Natural killer cell treated with Interleukin-12 subunit alpha and Interleukin-12 subunit beta and Interleukin-15 and Interleukin-18, amount 100 ng/mL, for 72 hours (primary cell): ENCODE measurements at regions not wholly inside any gene's neighbourhood (a gene's known extent, or its start where the extent isn't known, plus 50 kb on each side); places are given as distances from the start of the nearest gene placed in this dataset.

ENCODE experiments used
- ATAC-seq, 2 donors: fragments of 150-1000 bp; cut with Tn5 transposase in 1 of 2; sonication (Bioruptor Pico), chemical (Tn5 transposase) in 1 of 2; 2 replicates each; pipeline ENCODE4 v1.10.0; 2021
- DNase-seq: peaks from one replicate; pipeline ENCODE4 v3.0.0; 2022; ENCODE audit warnings: low spot score
- H3K27ac Mint-ChIP-seq, 2 donors: 1 replicate in 1 of 2; 2 replicates in 1 of 2; pipeline ENCODE4 v1.8.0; 2022; ENCODE audit warnings: mixed read lengths in 2 of 2, mild to moderate bottlenecking in 1 of 2, moderate library complexity in 1 of 2
- H3K27me3 Mint-ChIP-seq, 2 donors: 1 replicate in 1 of 2; 2 replicates in 1 of 2; pipeline ENCODE4 v1.8.0; 2022; ENCODE audit warnings: mixed read lengths in 2 of 2
- H3K36me3 Mint-ChIP-seq: one replicate; pipeline ENCODE4 v1.8.0; 2022; ENCODE audit warnings: mixed read lengths
- H3K4me1 Mint-ChIP-seq, 2 donors: 1 replicate in 1 of 2; 2 replicates in 1 of 2; pipeline ENCODE4 v1.8.0; 2022; ENCODE audit warnings: low read depth in 2 of 2, mixed read lengths in 2 of 2, mild to moderate bottlenecking in 1 of 2
- H3K4me3 Mint-ChIP-seq: one replicate; pipeline ENCODE4 v1.8.0; 2022; ENCODE audit warnings: mixed read lengths
- H3K9me3 Mint-ChIP-seq: 2 replicates; pipeline ENCODE4 v1.8.0; 2022; ENCODE audit warnings: mixed read lengths

DNA sequence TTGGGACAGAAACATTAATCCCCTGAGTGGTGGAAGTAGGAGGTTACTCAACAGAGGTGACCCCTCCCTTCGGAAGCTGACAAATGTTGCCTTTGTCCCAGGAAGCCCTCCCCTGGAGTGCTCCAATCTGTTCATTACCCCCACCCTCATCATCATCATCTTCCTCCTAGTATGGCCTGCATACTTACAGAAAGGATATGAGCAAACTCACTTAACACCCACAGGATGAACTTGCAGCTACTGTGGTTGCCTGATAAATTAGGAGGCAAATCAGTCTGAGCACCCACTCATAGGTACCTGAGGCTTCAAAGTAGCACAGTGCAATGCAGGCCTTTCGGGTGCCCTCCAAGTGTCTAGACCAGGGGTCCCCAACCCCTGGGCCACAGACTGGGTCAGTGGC is 236.7 kb upstream of the GATB start:
- Mint-ChIP-seq H3K27me3 (no peaks in the 10 kb centered on the region), H3K4me1 (peaks cover 16 to 17% of the 10 kb centered on the region in 2 donors), H3K27ac (no peak overlapping the region), H3K9me3 (peaks cover 3% of the 10 kb centered on the region), H3K36me3 (no peaks in the 10 kb centered on the region), H3K4me3 (no peak overlapping the region)
- no peak for DNase-seq
- ATAC-seq = peak in 1 of 2 donors; percentile 31

- Mint-ChIP-seq H3K9me3 (no peaks in the 10 kb centered on the region), H3K36me3 (no peaks in the 10 kb centered on the region), H3K4me3 (no peak overlapping the region), H3K4me1 (peaks cover 28 to 33% of the 10 kb centered on the region in 2 donors), H3K27ac (no peak overlapping the region), H3K27me3 (no peaks in the 10 kb centered on the region)
- ATAC-seq (no peak), DNase-seq (no peak)
These were observed 233.6 kb upstream of the GATB start for GRCh38 chr4:151994429-151994828.

- no peaks in the 10 kb centered on the region for H3K36me3 Mint-ChIP-seq
- no peaks in the 10 kb centered on the region for H3K27me3 Mint-ChIP-seq
- H3K4me3 Mint-ChIP-seq = no peak overlapping the region
- no peaks in the 10 kb centered on the region for H3K9me3 Mint-ChIP-seq
- H3K27ac Mint-ChIP-seq = no peak overlapping the region
- no peak for ATAC-seq
- peaks cover 28 to 33% of the 10 kb centered on the region in 2 donors for H3K4me1 Mint-ChIP-seq
- DNase-seq = no peak
These were observed 232.7 kb upstream of the GATB start for GRCh38 chr4:151993521-151993920.

GRCh38 chr4:151992332-151993154 is 231.7 kb upstream of the GATB start:
- Mint-ChIP-seq H3K36me3 (no peaks in the 10 kb centered on the region), H3K9me3 (no peaks in the 10 kb centered on the region), H3K27me3 (no peaks in the 10 kb centered on the region), H3K27ac (no peak overlapping the region), H3K4me1 (peaks cover 28 to 33% of the 10 kb centered on the region in 2 donors), H3K4me3 (no peak overlapping the region)
- DNase-seq (no peak), ATAC-seq (no peak)

- Mint-ChIP-seq H3K4me3 (no peak overlapping the region), H3K4me1 (peaks cover 28 to 33% of the 10 kb centered on the region in 2 donors)
- no peak for DNase-seq
These were observed 231.0 kb upstream of the GATB start for GRCh38 chr4:151991884-151992167.

DNA sequence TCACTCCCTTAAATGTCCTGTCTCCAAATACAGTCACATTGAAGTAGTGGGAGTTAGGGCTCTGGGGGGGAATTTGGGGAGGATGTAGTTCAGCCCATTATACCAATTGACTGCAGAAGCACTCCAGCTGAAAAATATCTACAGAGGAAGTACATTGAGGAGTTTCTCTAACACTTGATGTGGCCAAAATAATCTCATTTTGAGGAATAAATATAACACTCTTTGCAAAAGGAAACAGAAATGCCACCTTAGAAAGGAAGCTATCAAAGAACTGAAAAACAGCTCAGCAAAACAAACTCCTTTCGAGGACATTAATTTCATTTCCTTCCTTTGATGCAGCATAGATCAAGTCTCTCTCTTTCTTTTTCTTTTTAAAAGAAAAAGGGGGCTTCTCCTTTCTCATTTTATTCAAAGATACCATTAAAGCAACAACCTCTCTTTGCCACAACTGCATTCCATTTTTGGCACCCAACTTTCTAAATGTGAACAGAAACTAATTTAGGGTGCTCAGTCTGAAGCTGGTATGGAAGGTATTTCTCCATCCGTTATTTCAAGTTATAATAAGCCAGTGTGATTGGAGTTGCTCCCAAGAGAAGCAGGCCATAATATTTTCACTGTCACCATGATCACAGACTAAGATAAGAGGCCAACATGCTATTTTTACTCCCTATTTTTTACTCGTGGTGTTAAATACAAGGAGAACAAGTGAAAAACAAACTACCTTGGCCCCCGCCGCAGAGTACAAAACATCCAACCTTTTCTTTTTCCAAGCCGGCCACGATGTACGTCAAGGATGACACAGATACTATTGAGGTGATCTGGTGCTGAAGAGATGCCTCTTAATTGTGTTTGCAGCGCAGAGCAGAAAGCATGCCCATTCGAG is 230.4 kb upstream of the GATB start:
- Mint-ChIP-seq H3K27ac (no peak overlapping the region), H3K4me3 (no peak overlapping the region), H3K36me3 (no peaks in the 10 kb centered on the region), H3K4me1 (peaks cover 28 to 33% of the 10 kb centered on the region in 2 donors), H3K27me3 (no peaks in the 10 kb centered on the region), H3K9me3 (no peaks in the 10 kb centered on the region)
- ATAC-seq (no peak), DNase-seq (no peak)

More at GRCh38 chr4:151991884-151992167, 231.0 kb upstream of the GATB start:
- no peaks in the 10 kb centered on the region for H3K36me3 Mint-ChIP-seq
- H3K9me3 Mint-ChIP-seq = no peaks in the 10 kb centered on the region
- H3K27me3 Mint-ChIP-seq = no peaks in the 10 kb centered on the region
- ATAC-seq = no peak
- H3K27ac Mint-ChIP-seq = no peak overlapping the region

GRCh38 chr4:151990201-151990600 is 229.4 kb upstream of the GATB start:
- Mint-ChIP-seq H3K27ac (no peak overlapping the region), H3K9me3 (no peaks in the 10 kb centered on the region), H3K4me3 (no peak overlapping the region), H3K36me3 (no peaks in the 10 kb centered on the region), H3K27me3 (no peaks in the 10 kb centered on the region), H3K4me1 (peaks cover 28 to 33% of the 10 kb centered on the region in 2 donors)
- DNase-seq (no peak), ATAC-seq (no peak)

GRCh38 chr4:151988591-151988990 is 227.8 kb upstream of the GATB start:
- H3K9me3 Mint-ChIP-seq = no peaks in the 10 kb centered on the region
- no peak for ATAC-seq
- H3K27me3 Mint-ChIP-seq = no peaks in the 10 kb centered on the region

DNA sequence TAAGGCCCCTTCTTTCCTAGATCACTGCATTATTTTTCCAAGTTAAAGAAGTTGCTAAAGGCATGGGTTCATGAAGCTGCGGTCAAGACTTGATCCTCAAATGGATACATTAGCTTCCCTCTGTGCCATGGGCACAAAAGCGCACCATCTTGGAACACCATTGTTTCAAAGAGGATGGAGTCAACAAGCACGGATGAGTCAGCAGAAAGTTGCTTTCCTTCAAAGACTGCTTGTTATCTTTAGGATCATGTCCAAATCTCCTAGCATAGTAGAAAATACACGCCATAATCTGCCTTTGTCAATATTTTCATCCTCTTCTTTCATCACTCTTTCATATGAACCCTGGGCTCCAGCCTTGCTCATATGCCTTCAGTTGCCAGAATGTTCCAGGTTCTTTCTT is 226.8 kb upstream of the GATB start:
- Mint-ChIP-seq H3K27me3 (no peaks in the 10 kb centered on the region), H3K9me3 (no peaks in the 10 kb centered on the region), H3K4me1 (peaks cover 12 to 19% of the 10 kb centered on the region in 2 donors), H3K4me3 (no peak overlapping the region), H3K27ac (no peak overlapping the region), H3K36me3 (no peaks in the 10 kb centered on the region)
- ATAC-seq = no peak
- no peak for DNase-seq

More at GRCh38 chr4:151988591-151988990, 227.8 kb upstream of the GATB start:
- no peak overlapping the region for H3K4me3 Mint-ChIP-seq
- peaks cover 22 to 29% of the 10 kb centered on the region in 2 donors for H3K4me1 Mint-ChIP-seq
- no peak overlapping the region for H3K27ac Mint-ChIP-seq
- DNase-seq = no peak
- no peaks in the 10 kb centered on the region for H3K36me3 Mint-ChIP-seq

DNA sequence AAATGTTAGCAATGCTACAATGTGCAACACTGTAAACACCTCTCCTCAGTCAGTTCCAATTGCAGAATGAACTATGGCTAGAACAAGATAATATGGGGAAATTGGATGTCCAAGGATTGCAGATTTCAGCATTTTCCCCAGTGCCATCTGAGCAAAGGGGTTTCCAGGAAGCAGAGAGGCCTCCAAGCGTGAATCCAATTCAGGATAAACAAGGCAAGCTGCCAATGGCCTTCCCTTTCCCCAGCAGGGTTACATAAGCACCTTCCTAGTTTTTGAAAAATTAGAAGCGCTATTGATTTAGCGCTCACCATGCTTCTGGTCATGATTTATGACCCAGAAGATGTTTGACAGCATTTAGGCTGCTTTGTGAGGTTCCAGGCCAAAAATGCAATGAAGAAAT is 223.0 kb upstream of the GATB start:
- DNase-seq = no peak
- H3K36me3 Mint-ChIP-seq = peaks cover 4% of the 10 kb centered on the region
- no peaks in the 10 kb centered on the region for H3K9me3 Mint-ChIP-seq
- no peaks in the 10 kb centered on the region for H3K4me1 Mint-ChIP-seq
- H3K4me3 Mint-ChIP-seq = no peak overlapping the region
- ATAC-seq = no peak
- H3K27ac Mint-ChIP-seq = no peak overlapping the region
- peaks cover 2 to 16% of the 10 kb centered on the region in 2 donors for H3K27me3 Mint-ChIP-seq

- peaks cover 25% of the 10 kb centered on the region for H3K36me3 Mint-ChIP-seq
- H3K4me1 Mint-ChIP-seq = no peaks in the 10 kb centered on the region
These were observed 219.0 kb upstream of the GATB start for GRCh38 chr4:151979819-151980218.

GRCh38 chr4:151968643-151969042 is 207.8 kb upstream of the GATB start:
- DNase-seq (no peak), ATAC-seq (no peak)
- Mint-ChIP-seq H3K36me3 (no peaks in the 10 kb centered on the region), H3K4me1 (no peaks in the 10 kb centered on the region), H3K9me3 (no peaks in the 10 kb centered on the region), H3K27me3 (peaks cover 4 to 9% of the 10 kb centered on the region in 2 donors), H3K4me3 (no peak overlapping the region), H3K27ac (no peak overlapping the region)

More at GRCh38 chr4:151979819-151980218, 219.0 kb upstream of the GATB start:
- Mint-ChIP-seq H3K9me3 (peaks cover 16% of the 10 kb centered on the region), H3K4me3 (no peak overlapping the region), H3K27me3 (peaks cover 5 to 16% of the 10 kb centered on the region in 2 donors), H3K27ac (no peak overlapping the region)
- no peak for DNase-seq
- ATAC-seq = no peak

DNA sequence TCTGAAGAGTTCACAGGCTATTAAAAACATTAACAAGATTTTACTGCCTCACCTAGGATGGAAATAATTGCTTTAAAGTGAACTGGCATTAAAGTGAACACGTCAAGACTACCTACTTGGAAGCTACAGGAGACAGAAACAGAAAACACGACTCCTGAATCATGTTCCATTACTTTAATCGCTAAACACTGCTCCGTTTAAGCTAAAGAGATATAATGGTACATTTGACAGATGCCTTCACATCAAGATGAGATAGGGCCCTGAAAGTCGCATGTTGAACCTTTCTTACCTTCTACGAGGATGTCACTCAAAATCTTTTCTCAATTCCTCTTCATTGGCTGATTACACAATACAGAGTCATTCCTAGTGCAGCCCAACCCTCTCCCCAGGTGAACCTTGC is 206.3 kb upstream of the GATB start:
- no peak for ATAC-seq
- no peak overlapping the region for H3K4me3 Mint-ChIP-seq

More for the DNA sequence above, 206.3 kb upstream of the GATB start:
- H3K9me3 Mint-ChIP-seq = no peaks in the 10 kb centered on the region
- peaks cover 16 to 19% of the 10 kb centered on the region in 2 donors for H3K27me3 Mint-ChIP-seq
- H3K27ac Mint-ChIP-seq = no peak overlapping the region
- no peaks in the 10 kb centered on the region for H3K4me1 Mint-ChIP-seq
- no peaks in the 10 kb centered on the region for H3K36me3 Mint-ChIP-seq
- no peak for DNase-seq
